GM18508 (cell line): ENCODE measurements at regions not wholly inside any gene's neighbourhood (a gene's known extent, or its start where the extent isn't known, plus 50 kb on each side); places are given as distances from the start of the nearest gene placed in this dataset.
A peak's percentile ranks its signal among the peaks of the same experiment; 100 is the strongest.

Source experiments
- ATAC-seq: cut with Tn5 transposase; IDR thresholded peaks from one replicate; pipeline ENCODE4 v1.9.1; 2021; ENCODE audit warnings: moderate number of reproducible peaks; ENCODE audit not compliant: insufficient read depth, unreplicated experiment

DNA sequence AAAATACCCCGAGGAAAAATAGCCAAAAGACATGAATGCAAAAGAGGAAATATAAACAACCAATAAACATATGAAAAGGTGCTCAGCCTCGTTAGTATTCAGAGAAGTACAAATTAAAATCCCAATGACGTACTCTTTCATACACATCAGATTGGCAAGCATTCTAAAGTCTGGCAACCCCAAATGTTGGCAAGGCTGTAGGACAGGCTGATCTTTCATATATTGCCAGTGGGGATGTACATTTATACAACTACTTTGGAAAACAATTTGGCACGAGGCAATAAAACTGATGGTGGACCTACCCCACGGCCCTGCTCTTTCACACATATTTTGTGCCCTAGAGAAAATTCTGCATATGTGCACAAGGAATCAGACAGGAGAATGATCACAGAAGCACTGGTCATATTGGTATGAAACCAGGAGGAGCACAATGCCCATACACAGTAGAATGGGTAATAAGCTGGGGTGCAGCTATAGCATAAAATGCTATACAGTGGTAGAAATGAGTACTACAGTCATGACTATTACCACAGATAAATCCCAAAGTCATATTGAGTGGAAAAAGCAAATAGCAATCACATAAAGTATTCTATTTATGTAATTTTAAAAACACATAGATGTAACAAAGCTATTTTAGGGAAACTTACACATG is 176.0 kb upstream of the SLC24A5 start:
- ATAC-seq = no peak

GRCh38 chr15:47945872-47946650 is 174.7 kb upstream of the SLC24A5 start:
- no peak for ATAC-seq

GRCh38 chr15:47949815-47950214 is 171.0 kb upstream of the SLC24A5 start:
- ATAC-seq = no peak

DNA sequence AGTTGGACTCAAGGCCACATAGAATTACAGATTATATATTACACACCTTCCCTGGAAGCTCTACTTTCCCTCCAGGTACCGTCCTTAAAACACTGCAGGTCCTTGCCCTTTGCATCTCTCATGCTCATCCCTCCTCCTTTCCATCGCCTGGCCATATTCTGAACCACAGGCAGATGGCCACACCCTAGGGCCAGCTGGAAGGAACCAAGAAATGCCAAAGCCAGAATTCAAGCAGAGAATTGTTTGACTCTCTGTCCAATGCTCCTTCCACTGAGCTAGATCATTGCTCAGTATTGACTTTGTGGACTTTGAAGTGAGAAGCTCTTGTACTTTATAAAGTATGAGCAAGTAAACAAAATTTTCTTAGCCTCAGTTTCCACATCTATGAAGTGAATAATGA is 170.3 kb upstream of the SLC24A5 start:
- ATAC-seq = no peak

DNA sequence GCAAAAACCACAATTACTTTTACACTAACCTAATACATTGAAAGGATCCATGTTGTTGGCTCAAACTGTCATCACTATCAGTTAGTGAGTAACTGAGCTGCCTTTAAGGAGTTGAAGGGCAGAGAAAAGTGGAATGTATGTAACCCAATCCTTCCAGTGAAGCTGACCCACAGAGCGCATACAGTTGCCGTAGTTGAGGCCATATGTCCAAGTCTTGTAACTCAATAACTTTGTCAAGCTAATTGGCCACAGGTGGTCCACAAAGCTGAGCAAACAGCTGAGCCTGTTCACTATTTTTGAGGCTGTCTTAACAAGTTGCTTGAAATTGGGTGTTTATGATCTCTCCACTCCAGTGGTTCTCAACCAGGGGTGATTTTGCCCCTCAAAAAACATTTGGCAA is 169.0 kb upstream of the SLC24A5 start:
- no peak for ATAC-seq

GRCh38 chr15:47954196-47954595 is 166.6 kb upstream of the SLC24A5 start:
- ATAC-seq = no peak

- no peak for ATAC-seq
Observed at GRCh38 chr15:47955021-47955420, 165.8 kb upstream of the SLC24A5 start.

DNA sequence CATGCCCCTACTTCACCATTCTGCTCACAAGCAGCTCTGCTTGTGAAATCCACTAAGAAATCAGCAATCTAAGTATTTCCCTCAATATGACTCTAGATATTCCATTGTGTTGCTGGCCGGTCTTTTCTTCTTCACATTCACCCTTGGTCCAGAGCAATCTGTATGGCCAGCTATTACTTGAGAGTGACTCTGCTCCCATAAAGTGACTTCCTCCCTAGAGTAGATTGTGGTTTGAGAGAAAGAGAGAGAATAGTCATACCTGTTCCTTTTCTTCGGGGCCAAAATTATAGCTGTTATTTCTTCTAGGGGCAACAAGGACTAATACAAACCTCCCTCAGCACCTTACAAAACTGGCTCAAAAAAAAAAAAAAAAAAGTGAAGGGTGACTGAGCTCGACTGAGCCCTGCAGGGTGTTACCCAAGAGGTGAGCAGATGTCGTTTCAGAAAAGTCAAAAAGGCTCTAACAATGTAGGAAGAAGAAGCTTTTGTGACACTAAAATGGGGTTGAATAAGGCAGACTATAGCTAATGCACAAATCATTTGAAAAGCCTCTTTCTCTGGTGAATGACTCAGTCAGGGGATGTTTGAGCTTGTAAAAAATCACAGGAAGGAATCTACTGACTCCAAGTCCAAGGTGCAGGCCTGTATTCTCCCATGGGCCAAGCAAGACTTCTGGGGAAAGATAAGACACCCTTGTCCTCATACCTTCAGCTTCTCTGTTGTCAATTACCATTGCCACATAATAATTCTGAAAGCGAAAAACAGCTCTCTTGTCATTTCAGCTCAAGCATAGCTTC is 161.0 kb upstream of the SLC24A5 start:
- ATAC-seq = no peak

GRCh38 chr15:47961401-47962090 is 159.2 kb upstream of the SLC24A5 start:
- ATAC-seq = peak; percentile 81

DNA sequence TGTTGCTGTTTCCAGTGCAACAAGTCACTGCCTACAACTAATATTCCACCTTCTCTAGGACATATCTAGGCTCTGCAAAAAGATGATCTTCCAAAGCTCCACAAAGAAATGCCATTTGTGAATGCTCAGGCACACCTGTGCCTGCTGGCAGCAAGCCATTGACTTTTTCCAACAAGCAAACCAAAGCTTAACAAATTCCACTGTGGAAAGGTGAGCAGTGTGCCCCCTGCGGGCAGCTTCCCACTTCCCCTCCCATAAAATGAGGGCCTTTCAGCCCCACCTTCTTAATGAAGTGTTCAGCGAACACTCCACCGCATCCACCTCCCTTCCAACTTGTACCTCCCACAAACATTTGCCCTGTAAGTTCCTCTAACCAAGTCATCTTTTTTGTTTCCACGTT is 157.5 kb upstream of the SLC24A5 start:
- ATAC-seq = no peak

- ATAC-seq = no peak
Observed at GRCh38 chr15:47964229-47964628, 156.6 kb upstream of the SLC24A5 start.

DNA sequence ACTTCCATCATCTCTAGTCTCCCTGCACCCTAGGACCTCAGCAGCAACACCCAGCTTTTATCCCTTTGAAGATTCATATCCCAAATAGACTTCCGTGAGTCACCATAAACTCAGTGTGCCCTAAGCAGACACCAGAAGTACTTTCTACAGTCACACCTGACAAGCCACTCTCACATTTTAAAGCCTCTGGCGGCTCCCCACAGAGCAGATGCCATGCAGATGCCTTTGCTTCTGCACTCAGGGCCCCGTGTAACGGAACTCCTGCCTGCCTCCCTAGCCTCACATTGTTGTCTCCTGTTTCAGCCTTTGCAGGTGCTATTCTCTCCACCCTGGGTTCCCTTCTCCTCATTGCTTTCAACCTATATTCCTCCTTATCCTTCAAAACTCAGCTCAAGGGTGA is 155.5 kb upstream of the SLC24A5 start:
- no peak for ATAC-seq

- no peak for ATAC-seq
Observed at GRCh38 chr15:47968593-47968992, 152.2 kb upstream of the SLC24A5 start.

GRCh38 chr15:47971637-47972036 is 149.2 kb upstream of the SLC24A5 start:
- no peak for ATAC-seq

GRCh38 chr15:47972738-47973137 is 148.1 kb upstream of the SLC24A5 start:
- no peak for ATAC-seq

DNA sequence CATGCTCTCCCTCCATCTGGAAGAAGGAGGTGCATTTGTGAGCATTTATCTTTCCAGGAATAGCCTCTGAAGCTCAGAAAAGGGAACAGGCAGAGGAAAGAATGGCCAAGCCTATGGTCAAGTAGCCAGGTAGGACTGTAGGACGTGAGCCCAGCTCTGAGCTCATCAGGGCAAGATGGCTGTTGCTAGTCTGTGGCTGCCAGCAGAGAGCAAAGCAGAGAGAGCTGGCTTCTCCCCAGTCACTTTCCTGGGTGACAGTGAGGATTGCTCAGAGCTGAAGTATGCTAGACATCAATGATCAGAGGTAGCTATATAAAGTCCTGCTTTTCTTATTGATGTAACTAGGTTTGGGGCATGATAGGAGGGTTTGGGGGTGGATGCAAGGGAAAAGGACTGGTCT is 146.1 kb upstream of the SLC24A5 start:
- no peak for ATAC-seq

DNA sequence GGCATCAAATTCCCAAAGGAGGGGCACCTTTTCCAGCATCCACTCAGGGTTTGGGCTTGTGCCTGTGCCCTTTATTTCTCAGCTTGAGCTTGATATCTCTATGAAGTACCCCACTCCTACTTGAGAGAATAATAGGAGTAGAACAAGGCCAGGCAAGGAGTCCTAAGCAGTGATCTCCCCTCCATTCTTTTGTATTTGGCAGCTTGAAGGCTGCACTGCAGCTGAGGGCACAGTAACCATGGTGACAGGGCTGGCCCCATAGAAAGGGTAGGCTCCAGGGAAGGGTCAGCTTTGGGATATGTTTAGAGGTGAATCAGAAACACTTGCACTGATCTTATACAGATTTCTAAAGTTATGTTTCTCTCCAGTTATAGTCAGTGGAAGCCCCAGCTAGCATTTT is 145.4 kb upstream of the SLC24A5 start:
- no peak for ATAC-seq

GRCh38 chr15:47983533-47983932 is 137.3 kb upstream of the SLC24A5 start:
- no peak for ATAC-seq

DNA sequence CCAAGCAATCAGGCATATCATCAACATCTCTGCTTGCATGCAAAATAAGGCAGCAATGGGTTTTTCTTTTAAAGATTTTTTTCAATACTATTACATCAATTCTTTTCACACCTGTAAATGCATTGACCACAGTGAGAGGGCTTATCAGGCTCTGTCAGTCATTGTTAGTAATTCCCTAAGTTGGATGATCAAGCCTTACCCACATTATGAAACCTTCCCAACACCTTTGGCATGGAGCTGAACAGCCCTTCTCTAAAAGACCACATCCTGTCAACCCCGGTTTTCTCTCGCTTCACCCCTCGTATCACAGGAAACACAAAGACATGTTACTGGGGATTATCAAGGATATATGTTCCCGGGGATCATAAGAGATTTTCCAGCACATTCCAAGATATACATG is 135.2 kb upstream of the SLC24A5 start:
- ATAC-seq = no peak

GRCh38 chr15:47987461-47987860 is 133.3 kb upstream of the SLC24A5 start:
- no peak for ATAC-seq
